ENCODE measurements at regions not wholly inside any gene's neighbourhood (a gene's known extent, or its start where the extent isn't known, plus 50 kb on each side); places are given as distances from the start of the nearest gene placed in this dataset.

- Histone ChIP-seq H3K9me3 (peaks cover 0 to 8% (median 0%) of the 10 kb centered on the region in 12 donors), H3K27ac (no peak overlapping the region), H3K36me3 (no peaks in the 10 kb centered on the region), H3K4me3 (no peak overlapping the region), H3K27me3 (no peaks in the 10 kb centered on the region), H3K4me1 (no peaks in the 10 kb centered on the region)
- DNase-seq (no peak), ATAC-seq (no peak)
- TF ChIP-seq POLR2A (IDR thresholded peaks at IDR 0.05) (no peak), CTCF (IDR thresholded peaks at IDR 0.05) (no peak)
- intact Hi-C loops (cut with DNase I): no loop called here
- WGBS, 4 donors: 9 to 28% (median 11%) methylated on average over 1 of the region's 1 CpG
Observed at GRCh38 chr10:53233749-53234148, 461.2 kb upstream of the MBL2 start.

GRCh38 chr10:53230651-53231050, 458.1 kb upstream of the MBL2 start:
- H3K4me3 ChIP-seq: no peak overlapping the region
- ATAC-seq (no peak), DNase-seq (no peak)
- no peaks in the 10 kb centered on the region for H3K27me3 ChIP-seq
- H3K9me3 ChIP-seq: peaks cover 0 to 11% (median 0%) of the 10 kb centered on the region in 12 donors
- intact Hi-C loops (cut with DNase I): no loop called here
- TF ChIP-seq CTCF (IDR thresholded peaks at IDR 0.05): no peak
- no peak for TF ChIP-seq POLR2A (IDR thresholded peaks at IDR 0.05)
- 46 to 50% (median 46%) methylated on average over 2 of the region's 2 CpGs for WGBS, 4 donors
- H3K36me3 ChIP-seq: no peaks in the 10 kb centered on the region
- no peaks in the 10 kb centered on the region for H3K4me1 ChIP-seq
- H3K27ac ChIP-seq: no peak overlapping the region

- Histone ChIP-seq H3K27me3 (no peaks in the 10 kb centered on the region), H3K27ac (no peak overlapping the region), H3K4me1 (no peaks in the 10 kb centered on the region), H3K36me3 (no peaks in the 10 kb centered on the region), H3K9me3 (peaks cover 0 to 4% (median 0%) of the 10 kb centered on the region in 12 donors), H3K4me3 (no peak overlapping the region)
- DNase-seq (no peak), ATAC-seq (no peak)
- TF ChIP-seq CTCF (IDR thresholded peaks at IDR 0.05): no peak
- TF ChIP-seq POLR2A (IDR thresholded peaks at IDR 0.05): no peak
- intact Hi-C loops (cut with DNase I): no loop called here
- 53 to 78% (median 75%) methylated on average over 2 of the region's 2 CpGs for WGBS, 4 donors
Observed at GRCh38 chr10:53223851-53224250, 451.3 kb upstream of the MBL2 start.

GRCh38 chr10:53222806-53223205, 450.2 kb upstream of the MBL2 start:
- TF ChIP-seq POLR2A (IDR thresholded peaks at IDR 0.05): no peak
- TF ChIP-seq CTCF (IDR thresholded peaks at IDR 0.05): no peak
- no peaks in the 10 kb centered on the region for H3K4me1 ChIP-seq
- no peaks in the 10 kb centered on the region for H3K9me3 ChIP-seq
- no peak for ATAC-seq
- H3K27me3 ChIP-seq: no peaks in the 10 kb centered on the region
- intact Hi-C loops (cut with DNase I): no loop called here
- H3K36me3 ChIP-seq: no peaks in the 10 kb centered on the region
- WGBS, 4 donors: 58 to 84% (median 78%) methylated on average over 2 to 5 of the region's 5 CpGs
- no peak overlapping the region for H3K4me3 ChIP-seq
- DNase-seq: no peak
- H3K27ac ChIP-seq: no peak overlapping the region

All from heart left ventricle (tissue), 16 donors.